OCI-LY3 (cell line): ENCODE measurements at regions not wholly inside any gene's neighbourhood (a gene's known extent, or its start where the extent isn't known, plus 50 kb on each side); places are given as distances from the start of the nearest gene placed in this dataset.

Experiments
- EZH2phosphoT487 ChIP-seq: fragments of 200-600 bp; shearing (Covaris generic); IDR thresholded peaks from 2 replicates; pipeline ENCODE4 v1.6.1; 2018; ENCODE audit warnings: antibody characterized with exemption, mixed run types, low read depth
- TF ChIP-seq, protein P1 (sequence below): fragments of 200-600, 300-600 bp; sonication (generic); IDR thresholded peaks from 2 replicates; pipeline ENCODE4 v1.5.1; 2014; ENCODE audit warnings: antibody characterized with exemption, low read length, low read depth

DNA sequence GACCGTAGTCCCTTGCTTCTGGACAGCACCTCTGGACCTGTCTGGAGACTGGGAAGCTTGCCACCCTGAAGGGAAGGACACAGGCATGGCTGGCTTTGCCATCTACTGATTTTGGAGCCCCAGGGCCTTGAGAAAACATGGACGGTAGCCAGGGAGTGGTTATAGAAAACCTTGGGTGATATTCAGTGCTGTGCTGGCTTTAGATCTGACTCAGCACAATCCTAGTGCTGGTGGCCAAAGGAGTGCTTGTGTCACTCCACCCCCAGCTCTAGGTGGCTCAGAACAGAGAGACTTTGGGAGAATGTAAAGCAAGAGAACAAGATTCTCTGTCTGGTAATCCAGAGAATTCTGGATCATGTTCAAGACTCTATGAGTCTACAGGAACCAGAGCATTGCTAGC lies 214.5 kb upstream of the IGF1 start:
- TF ChIP-seq, protein P1, sequence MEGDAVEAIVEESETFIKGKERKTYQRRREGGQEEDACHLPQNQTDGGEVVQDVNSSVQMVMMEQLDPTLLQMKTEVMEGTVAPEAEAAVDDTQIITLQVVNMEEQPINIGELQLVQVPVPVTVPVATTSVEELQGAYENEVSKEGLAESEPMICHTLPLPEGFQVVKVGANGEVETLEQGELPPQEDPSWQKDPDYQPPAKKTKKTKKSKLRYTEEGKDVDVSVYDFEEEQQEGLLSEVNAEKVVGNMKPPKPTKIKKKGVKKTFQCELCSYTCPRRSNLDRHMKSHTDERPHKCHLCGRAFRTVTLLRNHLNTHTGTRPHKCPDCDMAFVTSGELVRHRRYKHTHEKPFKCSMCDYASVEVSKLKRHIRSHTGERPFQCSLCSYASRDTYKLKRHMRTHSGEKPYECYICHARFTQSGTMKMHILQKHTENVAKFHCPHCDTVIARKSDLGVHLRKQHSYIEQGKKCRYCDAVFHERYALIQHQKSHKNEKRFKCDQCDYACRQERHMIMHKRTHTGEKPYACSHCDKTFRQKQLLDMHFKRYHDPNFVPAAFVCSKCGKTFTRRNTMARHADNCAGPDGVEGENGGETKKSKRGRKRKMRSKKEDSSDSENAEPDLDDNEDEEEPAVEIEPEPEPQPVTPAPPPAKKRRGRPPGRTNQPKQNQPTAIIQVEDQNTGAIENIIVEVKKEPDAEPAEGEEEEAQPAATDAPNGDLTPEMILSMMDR = no peak
- TF ChIP-seq EZH2phosphoT487 = no peak
